Lower leg skin (tissue), 4 donors: ENCODE measurements at regions not wholly inside any gene's neighbourhood (a gene's known extent, or its start where the extent isn't known, plus 50 kb on each side); places are given as distances from the start of the nearest gene placed in this dataset.

ENCODE experiments used
- DNase-seq, 2 donors: peaks; one replicate each; pipeline ENCODE4 v3.0.0-alpha.2; 2019; ENCODE audit warnings: low spot score in 2 of 2
- H3K4me3 ChIP-seq: fragments of 200-600 bp; sonication (generic); 2 replicates; pipeline ENCODE4 v1.5.1; 2017; ENCODE audit warnings: mild to moderate bottlenecking, low read depth; ENCODE audit not compliant: poor library complexity, severe bottlenecking
- CTCF ChIP-seq, 3 donors: fragments of 450-650 bp; IDR thresholded peaks; one replicate each; pipeline ENCODE4 v1.5.1; 2016; ENCODE audit warnings: antibody characterized with exemption in 3 of 3, mild to moderate bottlenecking in 3 of 3, moderate library complexity in 2 of 3
- POLR2A ChIP-seq, 2 donors: fragments of 450-650 bp; IDR thresholded peaks; one replicate each; pipeline ENCODE4 v1.6.1; 2016 to 2017; ENCODE audit warnings: antibody characterized with exemption in 2 of 2, mild to moderate bottlenecking in 1 of 2, moderate library complexity in 1 of 2
- WGBS, 2 donors: methylation state at CpG; one replicate each; pipeline ENCODE4 v1.1.5; 2018; 5-methylcytosine and 5-hydroxymethylcytosine counted together
- intact Hi-C: fragments of 100-400 bp; cut with DNase I; formaldehyde crosslinking; loops from one replicate; pipeline ENCODE4 v1.15.0; 2023; ENCODE audit warnings: low total_unique reads

- DNase-seq = no peak
- TF ChIP-seq CTCF (IDR thresholded peaks at IDR 0.05) (no peak), POLR2A (IDR thresholded peaks at IDR 0.05) (no peak)
- intact Hi-C loops = no loop called here
- 76 to 82% methylated on average over 1 of the region's 1 CpG for WGBS, 2 donors
- H3K4me3 ChIP-seq = no peak overlapping the region
These were observed 214.9 kb downstream of the HACE1 start for GRCh38 chr6:104644848-104645247.

- intact Hi-C loops = no loop called here
- H3K4me3 ChIP-seq = no peak overlapping the region
- no peak for DNase-seq
- TF ChIP-seq CTCF (IDR thresholded peaks at IDR 0.05) (no peak), POLR2A (IDR thresholded peaks at IDR 0.05) (no peak)
- 58 to 91% methylated on average over 2 of the region's 2 CpGs for WGBS, 2 donors
These were observed 216.8 kb downstream of the HACE1 start for GRCh38 chr6:104642871-104643270.

GRCh38 chr6:104640761-104641160, 219.0 kb downstream of the HACE1 start:
- DNase-seq = no peak
- TF ChIP-seq POLR2A (IDR thresholded peaks at IDR 0.05) = no peak
- no peak for TF ChIP-seq CTCF (IDR thresholded peaks at IDR 0.05)
- WGBS, 2 donors = 69 to 72% methylated on average over 6 of the region's 6 CpGs
- H3K4me3 ChIP-seq = no peak overlapping the region
- intact Hi-C loops = no loop called here

GRCh38 chr6:104640150-104640700, 219.5 kb downstream of the HACE1 start:
- H3K4me3 ChIP-seq = no peak overlapping the region
- intact Hi-C loops = no loop called here
- no peak for TF ChIP-seq CTCF (IDR thresholded peaks at IDR 0.05)
- TF ChIP-seq POLR2A (IDR thresholded peaks at IDR 0.05) = no peak
- 42 to 43% methylated on average over 5 of the region's 5 CpGs for WGBS, 2 donors
- no peak for DNase-seq

- TF ChIP-seq CTCF (IDR thresholded peaks at IDR 0.05) (no peak), POLR2A (IDR thresholded peaks at IDR 0.05) (no peak)
- no peak for DNase-seq
- H3K4me3 ChIP-seq = no peak overlapping the region
- intact Hi-C loops = no loop called here
These were observed 220.1 kb downstream of the HACE1 start for GRCh38 chr6:104639668-104640067.

- TF ChIP-seq CTCF (IDR thresholded peaks at IDR 0.05) (no peak), POLR2A (IDR thresholded peaks at IDR 0.05) (no peak)
- intact Hi-C loops = no loop called here
- H3K4me3 ChIP-seq = no peak overlapping the region
- DNase-seq = no peak
- 42 to 50% methylated on average over 4 of the region's 4 CpGs for WGBS, 2 donors
These were observed 220.9 kb downstream of the HACE1 start for GRCh38 chr6:104638841-104639290.
